C4-2B (cell line): ENCODE measurements at regions not wholly inside any gene's neighbourhood (a gene's known extent, or its start where the extent isn't known, plus 50 kb on each side); places are given as distances from the start of the nearest gene placed in this dataset.

Experiments
- CTCF ChIP-seq: fragments of 450-650 bp; conservative IDR thresholded peaks from 2 replicates; pipeline ENCODE4 v1.5.1; 2017; ENCODE audit warnings: mild to moderate bottlenecking
- ZFX ChIP-seq: fragments of 450-650 bp; IDR thresholded peaks from 2 replicates; pipeline ENCODE4 v1.6.1; 2017

- TF ChIP-seq CTCF (no peak), ZFX (no peak)
These were observed 141.0 kb downstream of the ARL4C start for GRCh38 chr2:234355808-234356365.
